ENCODE measurements at regions not wholly inside any gene's neighbourhood (a gene's known extent, or its start where the extent isn't known, plus 50 kb on each side); places are given as distances from the start of the nearest gene placed in this dataset.

DNA sequence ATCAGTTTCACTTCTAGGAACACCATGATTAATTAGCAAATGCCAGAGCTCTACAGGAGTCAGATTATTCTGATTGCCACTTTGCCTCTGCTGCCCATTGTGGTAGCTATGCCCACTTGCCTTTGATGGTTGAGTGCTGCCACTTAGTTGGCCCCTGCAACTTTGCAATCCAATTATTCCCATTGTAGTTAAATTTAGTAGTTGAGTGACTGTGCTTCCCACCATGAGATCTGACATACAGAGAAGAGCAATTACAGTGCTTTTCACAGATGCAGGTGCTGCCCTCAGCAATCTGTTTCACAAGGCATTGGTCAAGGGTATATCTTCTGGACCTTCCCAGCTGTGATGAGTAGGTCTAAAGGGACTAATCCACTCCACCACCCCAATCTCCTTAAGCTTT lies 468.4 kb upstream of the RGS6 start:
- Histone ChIP-seq H3K9ac (ENCODE audit: low read length) (no peak overlapping the region), H3K27me3 (ENCODE audit: low read length) (no peaks in the 10 kb centered on the region), H3K4me3 (ENCODE audit: low read length) (no peak overlapping the region), H2AFZ (ENCODE audit: low read length) (no peak overlapping the region), H3K9me2 (replicated peaks; ENCODE audit: low read length) (no peaks in the 10 kb centered on the region), H3K36me3 (ENCODE audit: low read depth, low read length) (peaks cover 5% of the 10 kb centered on the region; the same call in 1 of the 2 replicates), H3K27ac (ENCODE audit: low read length) (no peak overlapping the region), H3K79me2 (ENCODE audit: low read length) (peaks cover 9% of the 10 kb centered on the region; the same call in 1 of the 2 replicates), H3K4me2 (ENCODE audit: low read length) (no peak overlapping the region), H4K20me1 (ENCODE audit: low read length) (no peaks in the 10 kb centered on the region), H3K4me1 (ENCODE audit: insufficient read depth, low read length) (no peaks in the 10 kb centered on the region), H3K9me3 (ENCODE audit: low read length) (no peaks in the 10 kb centered on the region), H3F3A (ENCODE audit: low read length, unreplicated experiment) (no peaks in the 10 kb centered on the region)
- TF ChIP-seq EZH2phosphoT487 (IDR thresholded peaks at IDR 0.05; ENCODE audit: borderline replicate concordance, low read length) (no peak), EZH2 (IDR thresholded peaks at IDR 0.05; ENCODE audit: low read length, unreplicated experiment) (no peak)
- TF ChIP-seq, protein P1, sequence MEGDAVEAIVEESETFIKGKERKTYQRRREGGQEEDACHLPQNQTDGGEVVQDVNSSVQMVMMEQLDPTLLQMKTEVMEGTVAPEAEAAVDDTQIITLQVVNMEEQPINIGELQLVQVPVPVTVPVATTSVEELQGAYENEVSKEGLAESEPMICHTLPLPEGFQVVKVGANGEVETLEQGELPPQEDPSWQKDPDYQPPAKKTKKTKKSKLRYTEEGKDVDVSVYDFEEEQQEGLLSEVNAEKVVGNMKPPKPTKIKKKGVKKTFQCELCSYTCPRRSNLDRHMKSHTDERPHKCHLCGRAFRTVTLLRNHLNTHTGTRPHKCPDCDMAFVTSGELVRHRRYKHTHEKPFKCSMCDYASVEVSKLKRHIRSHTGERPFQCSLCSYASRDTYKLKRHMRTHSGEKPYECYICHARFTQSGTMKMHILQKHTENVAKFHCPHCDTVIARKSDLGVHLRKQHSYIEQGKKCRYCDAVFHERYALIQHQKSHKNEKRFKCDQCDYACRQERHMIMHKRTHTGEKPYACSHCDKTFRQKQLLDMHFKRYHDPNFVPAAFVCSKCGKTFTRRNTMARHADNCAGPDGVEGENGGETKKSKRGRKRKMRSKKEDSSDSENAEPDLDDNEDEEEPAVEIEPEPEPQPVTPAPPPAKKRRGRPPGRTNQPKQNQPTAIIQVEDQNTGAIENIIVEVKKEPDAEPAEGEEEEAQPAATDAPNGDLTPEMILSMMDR (conservative IDR thresholded peaks at IDR 0.05; ENCODE audit: low read depth, low read length): no peak
- intact Hi-C loops (cut with micrococcal nuclease): no loop called here
- DNase-seq: no peak
- no peak for ATAC-seq
- CTCF ChIA-PET: no interaction called here
- BruUV-seq (replicated peaks): no TSS peak
- POLR2A ChIA-PET (ENCODE audit: unreplicated experiment): no interaction called here

DNA sequence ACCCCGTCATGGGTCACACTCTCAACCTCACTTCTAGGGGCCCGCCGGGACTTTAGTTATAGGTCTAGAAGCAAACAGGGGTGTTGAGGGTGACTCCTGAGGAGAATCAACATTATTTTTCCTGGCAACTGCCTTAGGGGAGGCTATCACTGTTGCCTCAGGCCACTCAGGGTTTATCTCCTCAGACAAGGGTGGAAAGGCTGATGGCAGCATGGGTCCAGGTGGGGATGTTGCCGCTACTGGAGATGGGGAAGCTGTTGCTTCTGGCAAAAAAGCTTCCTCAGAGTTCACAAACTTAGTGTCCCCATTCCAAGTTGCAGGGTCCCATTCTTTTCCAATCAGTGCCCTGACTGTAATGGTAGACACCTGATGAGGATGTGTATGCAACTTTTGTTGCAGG lies 467.4 kb upstream of the RGS6 start:
- Histone ChIP-seq H3K36me3 (ENCODE audit: low read depth, low read length) (peaks cover 5% of the 10 kb centered on the region; the same call in 1 of the 2 replicates), H2AFZ (ENCODE audit: low read length) (no peak overlapping the region), H3K4me2 (ENCODE audit: low read length) (no peak overlapping the region), H3K27me3 (ENCODE audit: low read length) (no peaks in the 10 kb centered on the region), H3K4me1 (ENCODE audit: insufficient read depth, low read length) (no peaks in the 10 kb centered on the region), H4K20me1 (ENCODE audit: low read length) (no peaks in the 10 kb centered on the region), H3K9ac (ENCODE audit: low read length) (no peak overlapping the region), H3F3A (ENCODE audit: low read length, unreplicated experiment) (no peaks in the 10 kb centered on the region), H3K9me2 (replicated peaks; ENCODE audit: low read length) (no peaks in the 10 kb centered on the region), H3K4me3 (ENCODE audit: low read length) (no peak overlapping the region), H3K27ac (ENCODE audit: low read length) (no peak overlapping the region), H3K9me3 (ENCODE audit: low read length) (no peaks in the 10 kb centered on the region), H3K79me2 (ENCODE audit: low read length) (0 out of 2 replicates have a peak, but pooled peaks cover 5% of the 10 kb centered on the region)
- no peak for ATAC-seq
- POLR2A ChIA-PET (ENCODE audit: unreplicated experiment): no interaction called here
- CTCF ChIA-PET: no interaction called here
- DNase-seq: no peak
- intact Hi-C loops (cut with micrococcal nuclease): no loop called here
- TF ChIP-seq EZH2 (IDR thresholded peaks at IDR 0.05; ENCODE audit: low read length, unreplicated experiment) (no peak), EZH2phosphoT487 (IDR thresholded peaks at IDR 0.05; ENCODE audit: borderline replicate concordance, low read length) (no peak)
- TF ChIP-seq, protein P1 (conservative IDR thresholded peaks at IDR 0.05; ENCODE audit: low read depth, low read length): no peak
- BruUV-seq (replicated peaks): no TSS peak

DNA sequence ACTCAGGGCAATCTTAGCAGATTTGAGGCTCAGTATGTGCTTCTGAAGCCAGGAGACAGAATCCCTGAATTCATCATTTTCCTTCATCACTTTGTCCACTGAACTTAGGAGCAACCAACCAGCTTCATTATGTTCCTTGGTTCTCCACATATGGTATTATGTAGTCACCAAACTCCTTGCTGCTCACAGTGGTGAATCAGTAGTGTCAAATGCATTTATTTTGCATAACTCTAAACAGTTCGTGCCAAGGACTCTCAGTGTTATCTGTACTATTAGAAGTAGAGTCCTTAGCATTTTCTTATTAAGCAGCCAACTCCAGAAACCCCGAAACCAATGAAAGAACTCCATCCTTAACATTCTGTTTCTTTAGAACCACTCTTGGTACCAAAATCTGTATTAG lies 466.9 kb upstream of the RGS6 start:
- DNase-seq: no peak
- CTCF ChIA-PET: no interaction called here

More for the DNA sequence above, 466.9 kb upstream of the RGS6 start:
- POLR2A ChIA-PET (ENCODE audit: unreplicated experiment): no interaction called here
- Histone ChIP-seq H3K27ac (ENCODE audit: low read length) (no peak overlapping the region), H3K79me2 (ENCODE audit: low read length) (peaks cover 10% of the 10 kb centered on the region; the same call in 1 of the 2 replicates), H3K4me3 (ENCODE audit: low read length) (no peak overlapping the region), H3K9ac (ENCODE audit: low read length) (no peak overlapping the region), H3K4me2 (ENCODE audit: low read length) (no peak overlapping the region), H4K20me1 (ENCODE audit: low read length) (no peaks in the 10 kb centered on the region), H3K4me1 (ENCODE audit: insufficient read depth, low read length) (no peaks in the 10 kb centered on the region), H2AFZ (ENCODE audit: low read length) (no peak overlapping the region), H3F3A (ENCODE audit: low read length, unreplicated experiment) (no peaks in the 10 kb centered on the region), H3K9me2 (replicated peaks; ENCODE audit: low read length) (no peaks in the 10 kb centered on the region), H3K27me3 (ENCODE audit: low read length) (no peaks in the 10 kb centered on the region), H3K9me3 (ENCODE audit: low read length) (no peaks in the 10 kb centered on the region), H3K36me3 (ENCODE audit: low read depth, low read length) (peaks cover 5% of the 10 kb centered on the region; the same call in 1 of the 2 replicates)
- ATAC-seq: peak; percentile 42; the same call in 1 of the 2 replicates
- TF ChIP-seq EZH2phosphoT487 (IDR thresholded peaks at IDR 0.05; ENCODE audit: borderline replicate concordance, low read length): no peak
- no peak for TF ChIP-seq EZH2 (IDR thresholded peaks at IDR 0.05; ENCODE audit: low read length, unreplicated experiment)
- TF ChIP-seq, protein P1 (conservative IDR thresholded peaks at IDR 0.05; ENCODE audit: low read depth, low read length): no peak
- intact Hi-C loops (cut with micrococcal nuclease): no loop called here
- BruUV-seq (replicated peaks): no TSS peak
